Inflammatory macrophage (primary cell): ENCODE measurements at regions not wholly inside any gene's neighbourhood (a gene's known extent, or its start where the extent isn't known, plus 50 kb on each side); places are given as distances from the start of the nearest gene placed in this dataset.

Experiments used
- DNase-seq, 2 donors: peaks; one replicate each; pipeline ENCODE4 v3.0.0-alpha.2; 2020 to 2022

DNA sequence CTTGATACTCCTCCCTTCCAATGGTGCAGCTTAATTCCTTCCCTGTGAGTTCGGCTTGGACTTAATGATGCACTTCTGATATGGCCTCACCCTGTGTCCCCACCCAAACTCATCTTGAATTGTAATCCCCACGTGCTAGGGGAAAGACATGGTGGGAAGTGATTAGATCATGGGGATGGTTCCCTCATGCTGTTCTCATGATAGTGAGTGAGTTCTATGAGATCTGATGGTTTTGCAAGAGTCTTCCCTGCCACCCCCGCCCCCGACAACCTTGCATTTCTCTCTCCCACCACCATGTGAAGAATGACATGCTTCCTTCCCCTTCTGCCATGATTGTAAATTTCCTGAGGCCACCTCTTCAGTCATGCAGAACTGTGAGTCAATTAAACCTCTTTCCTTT lies 50.3 kb upstream of the HLA-G start:
- DNase-seq: peak; percentile 89 to 92
